Endothelial cell of umbilical vein (primary cell): ENCODE measurements at regions not wholly inside any gene's neighbourhood (a gene's known extent, or its start where the extent isn't known, plus 50 kb on each side); places are given as distances from the start of the nearest gene placed in this dataset.

ENCODE experiments used
- BruUV-seq: library from RNA; stranded (reverse); fragments of 400-500 nt; replicated peaks from 2 replicates; lab custom pipeline; 2021; lab: Mats Ljungman, UMichigan
- CTCF ChIA-PET: fragments of 300-600, 350-600 bp; sonication (Branson Sonifier 250); formaldehyde crosslinking; loops from one replicate; lab custom pipeline; 2021; ENCODE audit warnings: antibody characterized with exemption, inconsistent platforms; lab: Charles Lee
- POLR2A ChIA-PET: fragments of 300-600, 350-600 bp; sonication (Branson Sonifier 250); formaldehyde crosslinking; loops from one replicate; lab custom pipeline; 2021; ENCODE audit warnings: antibody characterized with exemption, inconsistent platforms; lab: Charles Lee
- DNase-seq: peaks from one replicate; pipeline ENCODE4 v3.0.0-alpha.2; 2011; ENCODE audit warnings: low read depth, low spot score
- FAIRE-seq: peaks from 2 replicates; lab custom pipeline; 2011; peaks lifted over from hg19 to GRCh38; lab: Jason Lieb, UNC
- H2AFZ ChIP-seq: 2 replicates; pipeline ENCODE4 v1.6.0; 2012; ENCODE audit warnings: low read depth, low read length, control low read depth, inconsistent platforms
- H3K27ac ChIP-seq: 2 replicates; pipeline ENCODE4 v1.5.1; 2011; ENCODE audit warnings: low read depth, mild to moderate bottlenecking, control low read depth, low read length, moderate library complexity; ENCODE audit not compliant: insufficient read depth
- H3K27me3 ChIP-seq, 2 experiments: 2 replicates each; pipeline versions ENCODE4 v1.6.0 to v1.6.1; 2011; ENCODE audit warnings: low read length in 2 of 2, mixed read lengths in 1 of 2; ENCODE audit not compliant: control insufficient read depth in 2 of 2, insufficient read depth in 2 of 2
- H3K36me3 ChIP-seq, 2 experiments: 2 replicates in 1 of 2; 3 replicates in 1 of 2; pipeline ENCODE4 v1.5.1; 2011; ENCODE audit warnings: low read length in 2 of 2, mild to moderate bottlenecking in 1 of 2, moderate library complexity in 1 of 2; ENCODE audit not compliant: control insufficient read depth in 2 of 2, insufficient read depth in 2 of 2; ENCODE audit errors: extremely low read depth in 1 of 2
- H3K4me1 ChIP-seq: 3 replicates; pipeline ENCODE4 v1.5.1; 2011; ENCODE audit warnings: mild to moderate bottlenecking, low read length; ENCODE audit not compliant: control insufficient read depth, insufficient read depth; ENCODE audit errors: extremely low read depth
- H3K4me2 ChIP-seq: 2 replicates; pipeline ENCODE4 v1.6.1; 2011; ENCODE audit warnings: low read length, control low read depth, mixed read lengths; ENCODE audit not compliant: insufficient read depth
- H3K4me3 ChIP-seq, 3 experiments: fragments of 200-600 bp in 1 of 3; sonication (generic), shearing (Covaris generic) in 1 of 3; replicated peaks in 1 of 3; 2 replicates each; pipeline ENCODE4 v1.5.1; 2011 to 2016; ENCODE audit warnings: control low read depth in 3 of 3, low read length in 3 of 3, mild to moderate bottlenecking in 2 of 3, inconsistent platforms in 1 of 3, low read depth in 1 of 3, moderate library complexity in 1 of 3; ENCODE audit not compliant: insufficient read depth in 1 of 3
- H3K79me2 ChIP-seq: 2 replicates; pipeline ENCODE4 v1.6.0; 2012; ENCODE audit warnings: low read length, inconsistent platforms; ENCODE audit not compliant: control insufficient read depth, insufficient read depth
- H3K9ac ChIP-seq: replicated peaks from 2 replicates; pipeline ENCODE3; 2011; ENCODE audit warnings: low read length, control low read depth; ENCODE audit not compliant: insufficient read depth; ENCODE audit errors: extremely low read depth
- H3K9me1 ChIP-seq: replicated peaks from 3 replicates; pipeline ENCODE4 v1.6.0; 2011; ENCODE audit warnings: mild to moderate bottlenecking, low read length; ENCODE audit not compliant: control insufficient read depth, insufficient read depth; ENCODE audit errors: extremely low read depth
- H3K9me3 ChIP-seq: replicated peaks from 2 replicates; pipeline ENCODE4 v1.5.1; 2012; ENCODE audit warnings: low read length, inconsistent platforms; ENCODE audit not compliant: control insufficient read depth, insufficient read depth
- H4K20me1 ChIP-seq: replicated peaks from 2 replicates; pipeline ENCODE3; 2011; ENCODE audit warnings: mild to moderate bottlenecking, low read length; ENCODE audit not compliant: control insufficient read depth, insufficient read depth; ENCODE audit errors: extremely low read depth
- EZH2 ChIP-seq: IDR thresholded peaks from 2 replicates; pipeline ENCODE4 v1.6.1; 2012; ENCODE audit warnings: borderline replicate concordance, low read depth, mild to moderate bottlenecking, moderate library complexity, low read length, inconsistent platforms; ENCODE audit not compliant: severe bottlenecking
- FOS ChIP-seq: IDR thresholded peaks from 2 replicates; pipeline ENCODE4 v1.6.1; 2011; ENCODE audit warnings: mild to moderate bottlenecking, low read length, moderate library complexity, borderline replicate concordance; ENCODE audit not compliant: insufficient read depth
- GATA2 ChIP-seq: IDR thresholded peaks from 2 replicates; pipeline ENCODE4 v1.7.0; 2011; ENCODE audit warnings: low read depth, mild to moderate bottlenecking, moderate library complexity, mixed read lengths, low read length; ENCODE audit not compliant: insufficient read length, insufficient read depth
- JUN ChIP-seq: IDR thresholded peaks from 2 replicates; pipeline ENCODE4 v1.6.1; 2011; ENCODE audit warnings: borderline replicate concordance, low read depth; ENCODE audit not compliant: insufficient read length, insufficient read depth
- MYC ChIP-seq: IDR thresholded peaks from one replicate; pipeline ENCODE4 v1.6.1; 2011; ENCODE audit warnings: mild to moderate bottlenecking, low read depth, low read length
- POLR2A ChIP-seq: IDR thresholded peaks from 2 replicates; pipeline ENCODE4 v1.6.1; 2012; ENCODE audit warnings: low read depth, mild to moderate bottlenecking, control low read depth, low read length
- POLR2AphosphoS5 ChIP-seq: IDR thresholded peaks from 2 replicates; pipeline ENCODE4 v1.6.1; 2012; ENCODE audit warnings: low read depth, mild to moderate bottlenecking, control low read depth, low read length, moderate library complexity; ENCODE audit not compliant: insufficient read depth
- dilution Hi-C: fragments of 300-500 bp; cut with MboI; formaldehyde crosslinking; loops from one replicate; pipeline ENCODE4 v1.15.0; 2019; ENCODE audit warnings: low sequenced_read_pairs; ENCODE audit not compliant: extremely low pct_ligation_motif_present
- intact Hi-C: fragments of 100-400 bp; cut with micrococcal nuclease; formaldehyde crosslinking; loops from one replicate; pipeline ENCODE4 v1.10.0; 2022
- TF ChIP-seq, protein P1 (sequence below), 2 donors: IDR thresholded peaks; 1 replicate in 1 of 2; 2 replicates in 1 of 2; pipeline ENCODE4 v1.5.1; 2011; ENCODE audit warnings: low read length in 2 of 2, mild to moderate bottlenecking in 2 of 2, moderate library complexity in 2 of 2, control low read depth in 1 of 2, inconsistent platforms in 1 of 2, low read depth in 1 of 2; ENCODE audit not compliant: insufficient read depth in 1 of 2; ENCODE audit errors: extremely low read depth in 1 of 2
- TF ChIP-seq, protein P2 (sequence below): IDR thresholded peaks from 2 replicates; pipeline ENCODE4 v1.6.1; 2011; ENCODE audit not compliant: insufficient read depth, insufficient read length

DNA sequence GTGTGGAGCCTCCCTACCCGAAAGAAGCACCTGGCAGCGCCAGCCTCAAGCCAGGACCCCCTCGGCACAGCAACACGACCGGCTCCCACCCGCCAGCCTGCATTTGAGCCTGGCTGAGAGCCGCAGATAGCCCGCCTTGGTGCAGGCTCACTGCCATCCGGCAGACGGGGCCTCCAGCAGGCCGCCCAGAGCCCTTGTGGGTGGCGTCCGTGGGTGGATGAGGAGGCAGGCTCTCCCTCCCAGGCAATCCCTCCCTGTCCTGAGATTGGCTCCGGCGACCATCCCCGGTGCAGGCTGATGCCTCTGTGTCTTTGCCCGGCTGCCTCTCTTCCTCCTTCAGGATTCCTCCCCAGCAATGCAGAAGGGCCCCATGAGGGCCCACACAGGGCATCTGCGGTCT is 1527.9 kb downstream of the BRD1 start:
- no TSS peak for BruUV-seq
- POLR2A ChIA-PET = no interaction called here

More for the DNA sequence above, 1527.9 kb downstream of the BRD1 start:
- no peaks in the 10 kb centered on the region for H3K79me2 ChIP-seq
- FAIRE-seq (no peak), DNase-seq (no peak)
- H3K36me3 ChIP-seq = no peaks in the 10 kb centered on the region
- no peak for TF ChIP-seq MYC
- TF ChIP-seq, protein P1, sequence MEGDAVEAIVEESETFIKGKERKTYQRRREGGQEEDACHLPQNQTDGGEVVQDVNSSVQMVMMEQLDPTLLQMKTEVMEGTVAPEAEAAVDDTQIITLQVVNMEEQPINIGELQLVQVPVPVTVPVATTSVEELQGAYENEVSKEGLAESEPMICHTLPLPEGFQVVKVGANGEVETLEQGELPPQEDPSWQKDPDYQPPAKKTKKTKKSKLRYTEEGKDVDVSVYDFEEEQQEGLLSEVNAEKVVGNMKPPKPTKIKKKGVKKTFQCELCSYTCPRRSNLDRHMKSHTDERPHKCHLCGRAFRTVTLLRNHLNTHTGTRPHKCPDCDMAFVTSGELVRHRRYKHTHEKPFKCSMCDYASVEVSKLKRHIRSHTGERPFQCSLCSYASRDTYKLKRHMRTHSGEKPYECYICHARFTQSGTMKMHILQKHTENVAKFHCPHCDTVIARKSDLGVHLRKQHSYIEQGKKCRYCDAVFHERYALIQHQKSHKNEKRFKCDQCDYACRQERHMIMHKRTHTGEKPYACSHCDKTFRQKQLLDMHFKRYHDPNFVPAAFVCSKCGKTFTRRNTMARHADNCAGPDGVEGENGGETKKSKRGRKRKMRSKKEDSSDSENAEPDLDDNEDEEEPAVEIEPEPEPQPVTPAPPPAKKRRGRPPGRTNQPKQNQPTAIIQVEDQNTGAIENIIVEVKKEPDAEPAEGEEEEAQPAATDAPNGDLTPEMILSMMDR (IDR thresholded peaks at IDR 0.05; ENCODE audit: extremely low read depth in 1 of 2, insufficient read depth in 1 of 2, low read depth in 1 of 2, low read length in 2 of 2) = no peak
- TF ChIP-seq JUN = no peak
- TF ChIP-seq GATA2 = no peak
- TF ChIP-seq EZH2 = no peak
- TF ChIP-seq POLR2AphosphoS5 = no peak
- no peak for TF ChIP-seq FOS
- TF ChIP-seq, protein P2, sequence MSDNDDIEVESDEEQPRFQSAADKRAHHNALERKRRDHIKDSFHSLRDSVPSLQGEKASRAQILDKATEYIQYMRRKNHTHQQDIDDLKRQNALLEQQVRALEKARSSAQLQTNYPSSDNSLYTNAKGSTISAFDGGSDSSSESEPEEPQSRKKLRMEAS = no peak
- TF ChIP-seq POLR2A = no peak
- intact Hi-C loops (no loop called here), dilution Hi-C loops (no loop called here)
- no peaks in the 10 kb centered on the region for H3K4me1 ChIP-seq
- H3K4me2 ChIP-seq = no peak overlapping the region
- H4K20me1 ChIP-seq = no peaks in the 10 kb centered on the region
- peaks cover 3% of the 10 kb centered on the region for H3K9me3 ChIP-seq
- no peaks in the 10 kb centered on the region for H3K9me1 ChIP-seq
- no peak overlapping the region for H3K4me3 ChIP-seq
- no peak overlapping the region for H3K27ac ChIP-seq
- no peaks in the 10 kb centered on the region for H3K27me3 ChIP-seq
- H2AFZ ChIP-seq = no peak overlapping the region
- H3K9ac ChIP-seq = no peak overlapping the region
- CTCF ChIA-PET = no interaction called here
